SH-SY5Y (cell line): ENCODE measurements at regions not wholly inside any gene's neighbourhood (a gene's known extent, or its start where the extent isn't known, plus 50 kb on each side); places are given as distances from the start of the nearest gene placed in this dataset.

Source experiments
- GATA2 ChIP-seq: IDR thresholded peaks from 2 replicates; pipeline ENCODE4 v1.6.1; 2011; ENCODE audit warnings: mild to moderate bottlenecking, low read depth, low read length
- GATA3 ChIP-seq: IDR thresholded peaks from 2 replicates; pipeline ENCODE4 v1.6.1; 2011; ENCODE audit warnings: low read depth, mild to moderate bottlenecking, low read length, moderate library complexity

DNA sequence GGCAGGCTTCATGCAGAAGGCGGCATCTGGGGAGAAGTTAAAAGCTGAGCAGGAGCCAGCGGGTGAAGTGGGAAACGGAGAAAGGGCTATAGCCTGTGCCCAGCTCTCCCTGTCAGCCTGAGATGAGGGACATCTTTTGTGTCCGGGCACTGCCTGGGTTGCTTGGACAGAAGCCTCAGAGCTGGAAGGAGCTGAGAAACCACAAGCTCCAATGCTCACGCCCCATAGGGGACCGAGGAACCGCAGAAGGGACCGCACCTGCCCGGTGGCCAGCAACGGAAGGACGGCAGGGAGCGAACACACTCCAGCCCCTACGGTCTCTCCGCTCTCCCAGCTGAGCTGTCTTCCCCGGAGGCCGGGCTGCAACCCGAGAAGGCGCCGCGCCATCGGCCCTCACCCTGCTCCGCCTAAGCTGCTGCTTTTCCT, 175.8 kb downstream of the NPIPB11 start:
- TF ChIP-seq GATA3 (no peak), GATA2 (no peak)

DNA sequence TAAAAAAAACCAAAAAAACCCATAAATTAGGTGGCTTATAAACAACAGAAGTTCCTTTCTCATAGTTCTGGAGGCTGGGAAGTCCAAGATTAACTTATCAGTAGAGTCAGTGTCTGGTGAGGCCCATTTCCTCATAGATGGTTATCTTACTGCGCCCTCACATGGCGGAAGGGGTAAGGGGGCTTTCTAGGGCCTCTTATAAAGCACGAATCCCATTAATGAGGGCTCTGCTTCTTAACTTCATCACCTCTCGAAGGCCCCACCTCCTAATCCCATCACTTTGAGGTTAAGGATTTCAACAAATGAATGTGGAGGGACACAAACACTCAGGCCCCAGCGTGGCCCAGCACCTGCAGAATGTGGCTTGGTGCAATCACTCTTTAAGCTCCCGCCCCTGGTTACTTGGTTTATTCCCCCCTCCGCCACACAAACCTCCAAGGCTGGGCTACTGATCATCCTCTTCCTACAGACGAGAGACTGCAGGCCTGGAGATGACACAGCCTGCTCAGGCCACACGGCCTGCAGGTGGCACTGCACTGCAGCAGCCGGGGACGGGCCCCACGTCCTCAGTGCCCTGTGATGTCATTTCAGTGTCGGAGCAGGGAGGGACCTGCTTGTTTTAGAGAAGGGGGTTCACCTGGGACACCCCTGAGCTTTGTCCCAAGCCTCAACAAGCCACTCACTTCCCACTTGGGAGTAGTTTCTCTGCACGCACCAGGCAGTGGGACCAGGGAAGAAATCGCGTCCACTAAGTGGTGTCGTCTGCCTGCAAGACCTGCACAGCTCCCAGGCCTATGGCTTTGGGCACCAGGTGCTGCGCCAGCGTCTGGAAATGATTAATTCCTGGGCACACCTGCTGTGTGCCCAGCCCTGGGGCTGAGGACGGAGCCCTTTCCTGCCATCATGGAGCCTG, 178.5 kb downstream of the NPIPB11 start:
- TF ChIP-seq GATA2: peak; percentile 58; the same call in 1 of the 2 replicates

DNA sequence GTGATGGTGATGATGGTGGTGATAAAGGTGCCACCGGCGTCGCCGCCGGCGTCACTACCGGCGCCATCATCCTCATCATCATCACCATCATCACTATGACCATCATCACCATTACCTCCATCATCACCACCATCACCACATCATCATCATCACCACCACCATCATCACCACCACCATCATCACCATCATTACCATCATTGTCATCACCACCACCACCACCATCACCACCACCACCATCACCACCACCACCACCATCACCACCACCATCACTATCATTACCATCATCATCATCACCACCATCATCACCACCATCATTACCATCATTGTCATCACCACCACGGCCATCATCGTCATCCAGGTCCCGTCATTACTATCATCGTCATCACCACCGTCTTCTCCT, 179.7 kb downstream of the NPIPB11 start:
- TF ChIP-seq GATA3: no peak
- TF ChIP-seq GATA2: no peak

DNA sequence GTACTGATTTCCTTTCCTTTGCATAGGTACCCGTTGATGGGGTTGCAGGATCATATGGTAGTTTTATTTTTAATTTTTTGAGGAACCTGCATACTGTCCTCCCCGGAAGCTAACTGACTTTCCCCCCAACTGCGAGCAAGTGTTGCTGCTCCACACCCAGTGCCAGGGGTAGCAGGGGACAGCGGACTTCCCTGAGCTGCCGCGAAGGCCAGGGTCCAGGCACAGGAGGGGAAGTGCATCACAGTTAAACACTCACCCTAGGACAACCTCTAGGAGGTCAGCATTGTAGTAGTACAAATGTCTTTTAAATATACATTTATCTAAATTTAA, 201.7 kb downstream of the NPIPB11 start:
- TF ChIP-seq GATA3 (no peak), GATA2 (no peak)

DNA sequence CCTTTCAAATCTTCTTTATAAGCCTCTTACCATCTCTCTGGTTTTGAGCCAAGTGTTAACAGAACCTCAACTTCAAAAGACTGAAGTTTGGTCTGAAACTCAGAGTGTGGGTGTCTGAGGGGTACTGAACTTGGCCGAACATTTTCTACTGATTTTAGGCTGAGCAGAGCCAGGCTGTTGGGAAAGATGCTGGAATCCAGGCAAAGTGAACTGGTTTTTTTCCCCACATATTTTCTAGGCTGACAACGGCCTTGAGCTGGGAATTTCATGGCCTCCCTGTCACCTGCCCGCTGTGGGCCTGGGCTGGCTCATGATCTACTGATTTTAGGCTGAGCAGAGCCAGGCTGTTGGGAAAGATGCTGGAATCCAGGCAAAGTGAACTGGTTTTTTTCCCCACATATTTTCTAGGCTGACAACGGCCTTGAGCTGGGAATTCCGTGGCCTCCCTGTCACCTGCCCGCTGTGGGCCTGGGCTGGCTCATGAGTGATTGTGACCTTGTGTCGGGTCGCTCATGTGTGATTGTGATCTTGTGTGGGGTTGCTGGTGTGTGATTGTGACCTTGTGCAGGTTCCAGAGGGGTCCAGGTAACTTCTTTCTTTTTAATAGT, 204.4 kb downstream of the NPIPB11 start:
- TF ChIP-seq GATA2: peak; percentile 16

DNA sequence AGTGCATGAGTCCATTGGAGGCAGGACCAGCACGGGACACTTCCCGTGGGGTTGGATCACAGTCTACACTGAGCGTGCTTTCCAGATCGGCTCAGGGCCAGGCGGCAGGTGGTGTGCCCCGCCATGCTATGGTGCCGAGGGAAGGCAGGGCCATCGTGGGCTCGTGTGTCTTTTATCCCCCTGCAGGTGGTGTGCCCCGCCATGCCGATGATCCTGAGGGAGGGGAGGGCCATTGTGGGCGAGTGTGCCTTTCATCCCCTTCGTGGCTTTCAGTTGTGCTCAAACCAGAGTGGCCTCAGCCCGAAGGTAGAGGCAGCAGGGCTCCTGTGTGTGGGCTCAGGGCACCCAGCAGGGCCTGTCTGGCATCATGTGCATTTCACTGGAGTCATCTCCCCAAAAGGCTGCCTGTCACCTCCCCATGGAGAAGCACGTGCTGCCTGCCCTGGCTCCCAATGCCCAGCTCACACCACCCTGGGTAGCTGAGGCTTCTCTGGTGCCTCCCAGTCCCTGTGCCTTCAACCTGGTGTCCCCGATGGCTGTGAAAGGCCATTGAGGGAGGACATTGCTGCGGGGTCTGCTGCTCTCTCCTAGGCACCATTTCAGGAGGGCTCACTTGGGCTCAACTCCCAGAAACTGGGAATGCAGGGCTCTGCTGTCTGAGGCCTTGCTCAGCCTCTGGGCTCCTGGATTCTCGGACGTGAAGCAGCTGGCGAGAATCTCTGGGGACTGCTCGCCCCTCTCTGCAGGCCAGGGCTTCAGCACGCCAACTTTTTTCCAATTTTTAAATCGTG, 207.6 kb downstream of the NPIPB11 start:
- TF ChIP-seq GATA3 (no peak), GATA2 (no peak)

DNA sequence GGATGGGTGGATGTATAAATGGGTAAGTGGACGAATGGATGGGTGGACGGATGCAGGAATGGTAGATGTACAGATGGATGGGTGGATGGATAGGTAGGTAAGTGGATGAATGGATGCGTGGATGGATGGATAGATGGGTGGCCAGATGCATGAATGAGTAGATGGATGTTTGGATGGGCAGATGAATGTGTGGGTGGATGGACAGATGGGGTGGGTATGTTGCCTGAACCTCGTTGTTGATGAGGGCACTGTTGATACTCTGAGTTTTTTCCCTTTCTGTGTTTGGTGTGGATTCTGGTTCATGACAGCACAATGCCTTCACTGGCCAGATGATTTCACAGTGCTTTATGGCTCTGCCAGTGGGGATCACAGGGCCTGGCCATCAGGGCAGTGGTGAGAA, 208.3 kb downstream of the NPIPB11 start:
- no peak for TF ChIP-seq GATA2
- no peak for TF ChIP-seq GATA3

DNA sequence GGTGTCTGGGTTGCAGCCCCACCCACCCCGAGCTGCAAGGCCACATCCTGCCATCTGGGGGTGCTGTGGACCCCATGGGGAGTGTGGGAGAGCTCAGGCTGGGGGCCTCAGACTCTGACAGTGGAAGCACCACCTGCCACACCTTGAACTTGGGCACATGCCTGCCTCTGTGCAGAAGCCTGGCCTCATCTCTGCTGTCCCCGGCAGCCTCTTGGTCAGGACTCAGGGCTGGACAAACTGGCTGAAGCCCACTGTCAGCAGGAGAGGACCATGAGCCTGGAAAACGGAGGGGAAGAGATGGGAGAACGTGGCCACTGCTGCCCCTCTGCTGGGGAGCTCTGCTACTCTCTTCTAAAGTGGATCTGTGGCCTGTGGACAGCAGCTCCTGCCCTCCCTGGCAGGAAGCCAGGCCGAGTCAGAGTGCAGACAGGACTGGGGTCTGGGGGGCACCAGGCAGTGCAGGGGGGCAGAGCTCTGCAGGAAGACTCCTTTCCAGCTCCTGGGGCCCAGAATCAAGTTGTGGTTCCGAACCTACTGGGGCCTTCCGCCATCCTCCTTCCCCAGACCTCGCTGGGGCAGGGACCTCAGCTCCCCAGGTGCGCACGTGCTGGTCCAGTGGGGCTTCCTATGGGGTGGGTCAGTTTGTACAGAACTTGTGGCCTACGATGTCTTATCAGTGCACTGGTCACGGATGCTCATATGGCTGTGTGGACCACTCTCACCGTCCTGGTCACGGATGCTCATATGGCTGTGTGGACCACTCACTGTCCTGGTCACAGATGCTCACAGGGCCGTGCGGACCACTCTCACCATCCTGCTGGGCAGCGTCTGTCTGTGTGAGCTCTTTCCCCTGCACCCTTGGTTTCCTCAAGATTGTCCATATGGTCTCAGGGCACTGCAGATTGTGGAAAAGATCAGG, 207.7 kb downstream of the LAT start:
- TF ChIP-seq GATA2: no peak
- no peak for TF ChIP-seq GATA3

DNA sequence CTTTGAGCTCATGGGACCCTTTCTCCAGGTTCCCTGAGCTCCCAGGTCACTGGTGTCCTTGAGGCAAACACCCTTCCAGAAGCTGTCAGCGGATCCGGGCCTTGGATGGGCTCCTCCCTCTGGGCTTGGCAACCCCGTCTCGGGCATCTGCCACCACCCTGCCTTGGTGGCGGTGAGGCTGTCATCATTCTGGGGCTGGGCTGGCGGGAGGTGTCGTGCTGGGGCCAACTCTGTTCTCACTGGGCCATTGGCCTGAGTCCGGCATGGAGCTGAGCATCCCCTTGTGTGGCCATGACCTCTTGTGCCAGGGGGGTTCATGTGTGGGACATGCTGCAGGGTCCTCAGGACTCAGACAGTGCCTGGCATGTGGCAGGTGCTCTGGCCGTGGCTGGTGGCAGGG, 197.6 kb downstream of the LAT start:
- no peak for TF ChIP-seq GATA3
- TF ChIP-seq GATA2: no peak

DNA sequence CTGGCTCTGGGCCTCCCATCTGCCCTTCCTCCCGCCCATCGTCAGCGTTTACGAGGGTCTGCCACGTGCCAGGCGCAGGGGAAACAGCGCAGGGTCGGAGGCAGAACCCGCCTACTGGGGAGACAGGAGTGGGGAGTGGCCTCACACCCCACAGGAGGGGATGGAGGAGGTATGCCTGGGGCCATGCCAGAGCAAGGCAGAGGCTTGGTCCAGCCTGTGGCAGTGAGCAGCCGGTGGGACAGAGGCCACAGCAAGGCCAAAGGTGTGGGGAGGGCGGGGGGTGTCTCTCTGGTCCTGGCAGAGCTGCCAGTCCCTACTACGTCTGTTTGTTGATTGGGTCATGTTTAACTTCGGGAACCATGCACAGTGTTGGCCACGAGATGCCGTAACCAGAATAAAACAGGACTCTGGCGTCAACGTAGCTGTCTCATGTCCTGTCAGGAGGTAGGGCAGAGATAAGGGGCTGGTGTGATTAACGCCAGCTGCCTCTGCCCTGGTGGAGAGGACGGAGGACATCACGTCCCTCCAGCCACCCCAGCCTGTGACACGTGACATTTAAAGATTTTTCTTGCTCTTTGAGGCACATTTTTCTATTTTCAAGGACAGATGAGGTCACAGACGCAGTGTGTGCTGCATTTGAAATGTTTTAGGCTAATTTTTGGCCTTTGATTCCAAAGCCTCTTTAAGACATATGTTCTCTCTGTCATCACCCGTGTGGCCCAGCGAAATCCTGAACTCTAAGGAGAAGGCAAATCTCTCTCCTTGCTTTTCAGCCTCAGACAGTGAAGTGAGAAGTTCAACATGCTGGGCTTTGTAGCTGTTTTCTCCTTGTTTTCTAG, 193.3 kb downstream of the LAT start:
- TF ChIP-seq GATA2: peak; percentile 85

DNA sequence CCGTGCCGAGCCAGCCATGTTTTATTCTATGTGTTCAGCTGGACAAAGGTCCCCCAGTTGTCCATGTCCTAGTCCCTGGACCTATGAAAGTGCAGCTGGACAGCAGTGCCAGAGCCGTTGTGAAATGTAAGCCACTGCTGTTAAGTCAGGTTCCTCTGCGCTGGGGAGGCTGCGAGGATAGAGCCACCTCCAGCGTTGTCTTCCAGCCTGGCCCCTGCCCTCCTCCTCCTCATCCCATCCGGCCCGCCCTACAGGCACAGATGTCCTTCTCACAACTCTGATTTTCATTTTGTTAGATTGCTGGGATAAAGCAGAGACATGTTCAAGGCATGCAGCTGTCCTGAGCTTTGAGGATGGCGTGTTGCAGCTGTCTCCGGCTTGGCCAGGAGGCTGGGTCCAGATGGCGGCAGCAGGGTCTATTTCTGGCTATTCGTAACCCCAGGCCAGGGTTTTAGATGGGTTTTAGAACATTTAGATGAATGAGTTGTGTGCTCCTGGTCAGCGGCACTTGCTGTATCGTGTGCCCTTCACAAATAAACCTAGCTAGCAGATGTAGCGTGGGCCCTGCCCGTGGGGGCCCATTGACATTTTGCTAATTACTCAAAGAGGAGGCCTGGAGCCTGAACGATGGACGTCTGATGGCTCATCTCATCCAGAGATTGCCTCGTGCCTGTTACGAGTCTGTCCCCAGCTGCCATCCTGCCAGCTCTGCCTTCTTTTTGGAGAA, 185.7 kb downstream of the LAT start:
- TF ChIP-seq GATA3: peak; percentile 63; the same call in 1 of the 2 replicates
- TF ChIP-seq GATA2: peak; percentile 90

DNA sequence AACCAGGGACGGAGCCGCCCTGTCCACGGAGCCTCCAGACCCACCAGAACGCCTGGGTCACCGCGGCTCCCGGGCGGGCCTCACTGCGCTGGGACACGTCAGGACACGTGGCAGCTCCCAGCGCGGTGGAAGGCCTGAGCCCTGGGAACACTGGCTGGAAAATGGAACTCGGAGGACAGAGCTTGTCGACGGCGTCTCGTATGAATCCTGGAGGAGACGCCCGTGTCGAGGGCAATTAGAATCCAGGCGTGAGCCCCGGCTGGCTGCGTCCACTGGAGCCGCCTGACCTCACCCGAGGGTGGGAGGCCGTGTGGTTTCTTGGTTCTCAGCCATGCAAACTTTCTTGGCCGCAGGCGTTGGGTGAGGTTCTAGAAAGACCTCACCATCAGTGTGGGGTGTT, 173.9 kb downstream of the LAT start:
- TF ChIP-seq GATA2: no peak
- TF ChIP-seq GATA3: no peak

DNA sequence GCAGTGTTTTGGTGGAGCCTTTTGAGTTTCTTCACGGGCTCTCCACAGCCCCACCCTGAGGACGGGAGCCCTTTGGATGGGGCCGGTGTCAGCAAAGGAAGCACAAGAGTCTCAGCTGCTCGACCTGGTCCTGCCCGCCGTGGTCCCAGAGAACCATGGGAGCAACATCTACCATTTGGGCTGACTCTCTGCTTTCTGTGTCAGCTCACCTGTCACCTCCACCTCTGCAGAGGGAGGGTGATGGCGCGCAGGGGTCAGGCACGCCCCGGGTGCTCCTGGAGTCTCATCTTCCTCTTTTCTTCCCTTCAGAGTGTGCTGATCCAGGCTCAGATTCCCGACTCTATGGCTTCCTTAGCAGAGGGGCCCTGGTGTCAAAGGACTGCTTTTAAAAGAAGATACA, 171.7 kb downstream of the LAT start:
- TF ChIP-seq GATA3 (no peak), GATA2 (no peak)

DNA sequence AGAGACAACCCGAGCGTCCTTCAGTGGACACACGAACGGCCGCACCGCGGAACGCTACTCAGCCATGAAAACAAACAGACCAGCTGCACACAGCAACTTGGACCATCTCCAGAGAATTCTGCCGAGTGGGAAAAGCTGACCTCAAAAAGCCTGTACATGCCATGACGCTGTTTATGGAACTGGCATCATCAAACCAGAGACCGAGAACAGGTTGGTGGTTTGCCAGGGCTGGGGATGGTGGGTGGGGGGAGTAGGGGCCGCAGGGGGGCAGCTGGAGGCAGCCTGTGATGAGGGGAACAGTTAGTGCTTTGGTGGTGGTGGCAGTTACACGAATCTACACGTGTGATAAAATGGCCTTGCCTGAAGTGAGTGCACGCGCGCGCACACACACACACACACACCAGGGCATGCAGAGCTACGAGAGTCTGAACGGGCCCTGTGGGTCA, 169.8 kb downstream of the LAT start:
- TF ChIP-seq GATA3: no peak
- no peak for TF ChIP-seq GATA2
